ENCODE measurements at regions not wholly inside any gene's neighbourhood (a gene's known extent, or its start where the extent isn't known, plus 50 kb on each side); places are given as distances from the start of the nearest gene placed in this dataset.

DNA sequence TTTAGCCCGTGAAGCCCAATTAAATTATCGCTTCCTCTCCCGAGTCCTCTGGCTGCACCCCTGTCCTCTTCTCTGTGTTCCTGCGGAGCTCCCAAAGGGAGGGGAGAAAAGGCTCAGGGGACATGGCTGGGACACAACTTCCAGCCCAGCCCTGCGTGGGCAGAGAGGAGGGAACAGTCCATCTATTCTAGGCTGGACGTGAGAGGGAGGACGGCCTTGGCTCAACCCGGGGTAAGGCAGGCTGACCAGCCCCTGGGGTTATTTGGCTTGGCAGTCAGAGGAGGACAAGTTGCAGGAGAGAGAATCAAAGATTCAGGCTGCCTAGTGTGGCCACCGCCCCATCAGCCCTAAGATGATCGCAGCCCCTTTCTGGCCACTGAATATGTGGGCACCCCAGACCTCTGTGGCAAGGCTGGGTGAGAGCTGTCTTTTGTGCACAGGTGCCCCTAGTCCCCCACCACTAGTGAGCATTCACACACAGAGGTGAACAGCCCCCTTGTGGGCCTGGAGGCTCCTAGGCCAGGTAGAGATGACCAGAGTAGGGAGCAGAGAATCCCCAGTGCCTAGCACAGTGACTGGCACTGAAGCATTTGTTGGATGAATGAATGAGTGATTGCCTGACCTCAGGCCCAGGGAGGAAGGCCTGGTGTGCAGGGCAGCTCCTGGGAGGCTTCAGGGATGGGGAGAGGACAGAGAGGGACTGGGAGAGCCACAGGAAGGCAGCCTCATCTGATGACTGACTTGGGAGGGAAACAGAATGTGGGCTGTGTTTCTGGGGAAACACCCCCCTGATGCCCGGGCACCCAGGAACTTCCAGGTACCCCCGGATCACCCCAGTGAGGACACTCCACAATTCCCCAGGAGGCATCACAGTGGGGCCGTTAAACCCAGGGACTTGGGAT is 133.9 kb downstream of the C9orf50 start:
- DNase-seq, result no peak

DNA sequence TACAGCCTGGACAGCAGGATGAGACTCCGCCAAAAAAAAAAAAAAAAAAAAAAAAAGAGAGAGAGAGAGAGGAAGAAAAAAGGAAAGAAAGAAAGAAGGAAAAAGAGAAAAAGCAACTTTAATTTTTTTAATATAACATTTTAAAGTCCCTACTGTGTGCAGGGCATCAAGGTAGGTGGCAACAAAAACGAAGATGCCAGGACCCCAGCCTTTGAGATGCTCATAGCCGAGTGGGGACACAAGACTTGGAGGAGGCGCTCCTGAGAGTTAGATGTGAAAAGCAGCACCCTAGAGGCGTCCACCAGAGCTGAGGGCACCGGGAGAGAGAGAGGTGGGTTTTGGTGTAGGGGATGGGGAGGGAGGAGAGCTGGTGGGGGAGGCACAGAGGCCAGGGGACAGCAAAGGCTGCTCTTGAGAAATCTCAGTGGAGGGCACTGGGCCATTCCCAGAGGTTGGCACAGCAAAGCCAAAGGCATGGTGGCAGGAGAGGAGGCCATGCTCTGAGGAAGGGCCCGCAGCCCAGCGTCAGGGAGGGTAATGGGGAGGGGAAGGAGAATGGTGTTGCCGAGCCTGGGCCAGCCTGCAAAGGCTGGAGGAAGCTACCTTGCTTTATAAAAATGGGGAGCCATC is 135.6 kb downstream of the C9orf50 start:
- no peak for DNase-seq

DNA sequence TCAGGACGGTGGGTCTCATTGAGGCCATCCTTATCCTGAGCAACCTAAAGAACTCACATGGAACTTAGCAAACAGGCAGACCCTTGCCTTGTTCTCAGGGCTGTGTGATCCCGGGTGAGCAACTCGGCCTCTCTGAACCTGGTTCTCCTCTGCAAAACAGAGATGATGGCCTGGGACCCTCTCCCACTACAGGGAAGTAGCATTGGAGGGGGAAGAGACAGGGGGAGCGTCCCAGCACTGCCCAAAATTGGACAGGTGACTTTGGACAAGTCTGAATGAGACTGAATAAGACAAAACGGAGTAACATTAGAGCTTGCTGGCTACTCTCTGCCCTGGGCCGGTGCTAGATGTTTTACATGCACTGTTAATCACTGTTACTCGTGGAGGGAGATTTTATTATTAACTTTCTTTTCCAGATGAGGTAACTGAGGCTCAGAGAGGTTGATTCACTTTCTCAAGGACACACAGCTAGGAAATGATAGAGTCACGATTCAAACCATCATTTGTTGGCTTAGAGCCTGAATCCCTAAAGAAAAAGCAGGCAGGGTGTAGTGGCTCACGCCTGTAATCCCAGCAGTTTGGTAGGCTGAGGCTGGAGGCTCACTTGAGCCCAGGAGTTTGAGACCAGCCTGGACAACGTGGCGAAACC is 136.4 kb downstream of the C9orf50 start:
- DNase-seq, result no peak

DNA sequence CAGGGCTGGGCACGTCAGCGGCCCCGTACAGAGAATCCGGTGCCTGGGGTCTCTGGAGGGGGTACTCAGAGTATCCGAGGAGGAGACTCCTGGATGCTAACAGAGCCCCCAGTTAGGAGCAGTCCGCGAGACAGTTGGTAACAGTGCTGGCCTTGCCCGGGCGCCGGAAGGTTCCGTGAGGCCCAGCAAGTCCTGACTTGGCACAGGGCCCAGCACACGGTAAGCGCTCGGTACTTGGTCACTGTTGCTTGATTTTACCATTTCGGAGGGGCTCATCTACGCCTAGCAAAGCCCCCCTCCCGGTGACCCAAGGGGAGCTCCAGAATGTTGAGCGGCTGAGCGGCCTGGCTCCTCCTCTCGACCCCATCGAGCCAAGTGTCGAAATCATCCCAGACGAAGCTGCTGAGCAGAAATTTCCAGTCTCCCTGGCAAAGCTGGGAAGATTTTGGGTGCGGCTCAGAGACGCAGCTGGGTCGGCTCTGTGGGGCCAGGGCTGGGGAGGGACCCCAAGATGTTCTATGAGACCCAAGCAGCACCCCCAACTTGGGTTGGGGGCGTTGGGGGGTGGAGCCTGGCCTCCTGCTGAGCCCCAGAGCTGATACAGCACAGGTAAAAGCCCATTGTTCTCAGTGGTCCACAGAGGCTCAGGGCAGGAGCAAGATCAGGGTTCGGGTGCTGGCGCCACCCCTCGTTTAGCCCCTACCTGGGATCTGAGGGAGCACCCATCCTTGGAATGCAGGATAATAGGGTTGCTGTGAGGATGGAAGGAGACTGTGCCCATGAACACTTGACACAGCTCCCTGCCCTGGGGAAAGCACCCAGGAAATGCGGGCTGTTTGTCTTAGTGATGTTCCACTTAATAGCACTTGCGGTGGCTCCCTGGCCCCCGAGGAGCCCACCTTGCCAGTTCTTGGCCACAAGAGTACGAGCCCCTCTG is 137.2 kb downstream of the C9orf50 start:
- peak; percentile 86 for DNase-seq

DNA sequence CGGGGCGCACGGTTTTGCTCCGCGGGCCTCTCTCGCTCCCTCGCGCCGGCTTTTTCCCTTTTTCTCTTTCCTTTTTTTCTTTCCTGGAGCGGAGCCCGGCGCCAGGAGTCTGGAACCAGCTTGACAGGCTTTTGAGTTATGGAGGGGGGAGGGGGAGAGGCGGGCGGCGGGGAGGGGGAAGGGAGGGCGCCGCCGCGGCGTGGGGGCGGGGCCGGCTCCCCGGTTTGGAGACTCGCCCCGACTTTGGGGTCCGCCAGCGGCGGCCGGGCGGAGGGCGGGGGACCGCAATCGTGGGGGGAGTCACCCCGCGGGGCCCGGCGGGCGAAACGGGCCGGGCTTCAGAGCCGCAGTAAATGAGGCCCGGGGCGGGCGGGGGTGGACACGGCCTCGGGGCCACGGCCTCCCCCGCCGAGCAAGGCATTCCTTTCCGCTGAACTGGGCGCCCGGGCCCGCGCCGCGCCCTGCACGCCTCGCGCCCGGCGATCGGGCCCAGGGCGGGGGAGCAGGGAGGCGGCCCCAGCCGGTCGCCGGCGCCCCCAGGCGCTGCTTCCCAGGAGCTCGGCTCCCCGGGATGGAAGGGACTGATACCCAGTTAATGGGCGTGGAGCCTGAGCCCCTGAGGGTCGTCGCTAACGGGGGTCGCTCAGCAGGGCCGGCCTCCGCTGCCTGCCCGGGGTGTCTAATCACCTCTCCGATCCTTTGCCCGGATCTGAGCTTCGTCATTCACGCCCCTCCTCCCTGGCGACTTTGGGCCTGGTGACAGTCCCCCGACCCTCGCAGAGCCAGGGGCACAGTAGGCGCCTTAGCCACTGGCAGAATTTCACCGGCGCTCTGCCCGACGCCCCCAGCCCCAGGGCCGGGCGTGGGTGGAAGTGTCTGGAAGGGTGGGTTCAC is 138.1 kb downstream of the C9orf50 start:
- peak; percentile 92 for DNase-seq

DNA sequence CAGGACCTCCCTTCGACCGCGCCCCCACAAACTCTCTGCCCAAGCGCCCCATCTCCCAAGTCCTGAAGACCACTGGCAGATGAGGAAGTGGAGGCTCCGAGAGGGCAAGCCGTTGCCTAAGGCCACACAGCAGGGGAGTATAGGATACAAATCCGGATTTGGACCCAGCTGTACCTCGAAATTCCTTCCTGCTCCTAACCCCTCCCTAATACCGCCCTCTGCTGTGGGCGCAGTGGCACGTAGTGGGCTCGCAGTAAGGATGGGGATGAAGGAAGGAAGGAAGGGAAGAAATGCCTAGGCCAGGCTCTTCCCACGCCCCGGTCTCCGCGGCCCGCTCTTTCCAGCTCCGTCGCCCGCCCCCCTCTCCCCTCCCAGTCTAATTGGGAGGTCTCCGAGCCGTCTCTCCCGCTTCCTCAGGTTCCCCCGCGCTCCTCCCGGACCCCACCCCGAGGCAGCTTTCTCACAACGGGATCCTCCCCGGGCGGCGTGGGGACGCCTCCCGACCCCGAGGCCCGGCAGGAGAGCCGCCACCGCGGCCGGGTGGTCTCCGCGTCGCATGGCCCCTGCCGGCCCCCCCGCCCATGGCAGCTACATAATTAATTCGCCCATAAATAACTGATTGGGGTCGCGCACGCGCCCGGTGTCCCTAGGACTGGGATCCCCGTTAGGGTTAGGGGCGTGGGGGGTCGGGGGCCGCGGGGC is 138.9 kb downstream of the C9orf50 start:
- peak; percentile 54 for DNase-seq

DNA sequence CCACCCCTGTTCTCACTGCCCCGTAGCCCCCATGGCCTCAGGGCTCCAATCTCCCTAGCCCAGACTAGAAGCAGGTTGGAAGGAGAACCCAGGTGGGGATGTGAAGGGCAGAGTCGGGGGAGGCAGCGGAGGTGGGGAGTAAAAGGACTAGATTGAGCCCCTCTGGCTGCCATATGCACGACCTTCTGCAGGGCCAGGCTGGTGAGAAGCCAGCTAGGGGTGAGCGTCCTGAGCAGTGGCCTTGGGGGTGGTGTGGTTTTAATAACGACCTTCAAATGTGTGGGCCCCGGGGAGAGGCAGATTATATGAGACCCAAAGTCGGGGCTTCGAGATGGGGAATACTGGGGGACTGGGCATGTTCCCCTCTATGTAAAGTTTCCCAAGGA is 139.5 kb downstream of the C9orf50 start:
- no peak for DNase-seq

DNA sequence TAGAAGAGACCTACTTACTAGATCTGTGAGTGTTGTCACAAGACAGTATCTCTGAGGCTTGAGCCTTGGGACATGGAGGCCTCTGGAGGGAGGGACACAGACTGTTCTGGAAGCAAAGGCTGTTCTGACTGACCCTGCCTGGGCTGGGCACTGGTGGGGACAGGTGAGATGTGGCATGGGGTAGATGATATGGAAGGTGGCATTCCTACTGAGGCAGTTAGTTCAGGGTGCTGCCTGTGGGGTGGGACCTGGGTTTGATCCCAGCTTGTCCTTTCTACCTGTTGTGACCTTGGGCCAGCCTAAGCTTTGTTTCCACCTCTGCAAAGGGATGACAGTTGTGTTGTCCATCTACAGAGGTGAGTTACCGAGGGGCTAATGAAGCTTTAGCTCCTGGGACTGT is 140.2 kb downstream of the C9orf50 start:
- no peak for DNase-seq

DNA sequence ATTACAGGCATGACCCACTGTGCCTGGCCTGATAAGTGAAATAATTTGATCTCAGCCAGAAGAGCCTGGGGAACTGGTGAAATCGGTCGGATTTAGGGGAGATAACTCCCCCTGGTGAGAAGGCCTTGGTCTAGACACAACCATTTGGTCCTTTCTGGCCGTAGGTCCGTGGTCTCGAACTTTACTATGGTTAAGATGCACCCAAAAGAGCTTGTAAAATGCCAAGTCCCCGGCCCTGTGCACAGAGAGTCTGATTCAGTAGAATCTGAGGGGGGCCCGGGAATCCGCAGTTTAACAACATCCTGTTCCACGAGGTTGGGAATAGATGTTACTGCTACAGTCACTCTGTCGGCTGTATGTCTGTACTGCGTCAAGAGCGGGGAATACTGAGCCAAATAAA is 140.7 kb downstream of the C9orf50 start:
- no peak for DNase-seq

DNA sequence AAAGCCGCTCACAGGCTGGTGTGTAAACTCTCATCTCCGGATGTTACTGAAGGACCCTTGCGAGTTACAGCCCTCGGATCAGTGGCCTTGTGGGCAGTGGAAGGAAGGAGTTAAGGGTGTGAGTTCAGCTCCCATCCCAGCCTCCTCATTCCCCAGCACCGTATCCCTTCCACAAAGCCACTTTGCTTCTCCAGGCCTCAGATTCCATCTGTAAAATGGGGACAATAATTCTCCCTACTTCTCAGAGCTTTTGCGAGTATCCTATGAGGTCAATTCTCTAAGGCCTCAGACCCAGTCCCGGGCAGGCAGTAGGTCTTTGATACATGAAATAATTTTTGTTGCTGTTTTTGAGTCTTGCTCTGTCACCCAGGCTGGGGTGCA is 141.3 kb downstream of the C9orf50 start:
- no peak for DNase-seq

DNA sequence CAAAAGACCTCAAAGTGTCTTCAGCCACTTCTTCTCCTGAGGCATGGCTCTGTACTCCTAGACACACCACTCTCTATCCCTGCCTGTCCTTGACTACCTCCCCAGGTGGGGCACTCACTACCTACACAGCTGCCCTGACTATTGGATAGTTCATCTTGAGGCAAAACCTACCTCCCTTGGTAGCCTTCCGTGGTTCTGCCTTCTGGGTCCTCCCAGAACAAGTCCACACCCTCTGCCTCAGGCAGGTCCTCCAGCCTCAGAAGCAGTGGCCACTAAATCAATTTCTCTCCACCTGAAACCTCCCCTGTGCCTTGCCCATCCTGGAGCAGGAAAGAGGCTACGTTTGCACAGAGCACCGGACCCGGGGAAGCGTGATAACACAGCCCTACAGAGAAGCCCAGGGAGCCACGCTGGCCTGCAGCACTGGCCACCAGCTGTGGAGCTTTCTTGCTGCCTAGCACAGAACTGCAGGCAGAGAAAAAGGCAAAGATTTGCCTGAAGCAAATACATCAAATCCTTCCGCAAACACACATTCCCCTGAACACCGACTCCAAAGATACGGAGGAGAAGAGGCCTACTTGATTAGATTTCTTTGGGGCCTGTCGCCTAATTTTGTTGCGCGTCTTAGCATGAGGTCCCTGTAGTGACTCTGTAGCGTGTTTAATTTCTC is 141.8 kb downstream of the C9orf50 start:
- no peak for DNase-seq

DNA sequence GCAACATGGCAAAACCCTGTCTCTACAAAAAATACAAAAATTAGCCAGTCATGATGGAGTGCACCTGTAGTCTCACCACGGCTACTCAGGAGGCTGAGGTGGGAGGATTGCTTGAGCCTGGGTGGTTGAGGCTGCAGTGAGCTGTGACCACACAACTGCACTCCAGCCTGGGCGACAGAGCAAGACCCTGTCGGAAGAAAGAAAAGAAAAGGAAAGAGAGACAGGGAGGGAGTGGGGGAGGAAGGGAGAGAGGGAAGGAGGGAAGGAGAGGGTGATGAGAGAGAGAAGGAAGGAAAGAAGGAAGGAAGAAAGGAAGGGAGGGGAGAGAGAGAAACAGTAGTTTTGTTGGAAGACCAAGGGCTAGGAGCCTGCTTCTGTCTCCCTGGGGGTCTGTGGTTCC is 142.4 kb downstream of the C9orf50 start:
- DNase-seq, result no peak

DNA sequence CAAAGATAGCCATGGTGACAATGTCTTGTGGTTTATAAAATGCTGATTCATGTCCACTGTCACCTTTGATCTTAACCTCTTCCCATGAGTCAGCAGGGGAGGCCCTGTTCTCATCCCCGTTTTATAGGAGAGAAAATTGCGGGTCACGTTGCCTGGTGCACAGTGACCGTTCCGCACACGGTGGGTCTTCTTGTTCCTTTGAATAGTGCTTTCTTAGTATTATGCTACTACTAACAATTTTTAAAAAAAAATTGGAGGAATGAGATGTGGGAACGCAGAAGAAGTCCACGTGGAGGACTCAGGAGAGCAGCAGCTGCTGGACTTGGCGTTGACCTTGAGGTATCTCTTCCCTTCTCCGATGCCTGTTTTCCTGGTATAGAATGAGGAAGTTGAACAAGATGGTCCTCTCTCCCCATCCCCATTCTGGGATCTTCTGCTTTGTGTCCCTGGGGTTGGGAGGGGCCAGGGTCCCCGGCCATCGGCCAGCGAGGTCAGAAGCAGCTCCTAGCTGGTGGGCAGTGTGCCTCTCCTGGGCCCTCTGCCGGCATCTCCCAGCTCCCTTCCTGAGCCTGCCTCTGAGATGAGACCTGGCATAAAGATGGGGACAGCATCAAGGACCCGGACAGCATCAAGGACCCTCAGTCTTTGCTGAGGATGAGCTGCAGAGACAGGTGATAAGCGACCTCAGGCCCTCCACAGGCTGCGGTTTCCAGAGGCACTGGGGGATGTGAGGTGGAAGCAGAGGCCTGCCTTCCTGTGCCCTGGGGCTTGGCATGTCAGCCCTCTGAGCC is 143.9 kb downstream of the C9orf50 start:
- DNase-seq, result no peak

DNA sequence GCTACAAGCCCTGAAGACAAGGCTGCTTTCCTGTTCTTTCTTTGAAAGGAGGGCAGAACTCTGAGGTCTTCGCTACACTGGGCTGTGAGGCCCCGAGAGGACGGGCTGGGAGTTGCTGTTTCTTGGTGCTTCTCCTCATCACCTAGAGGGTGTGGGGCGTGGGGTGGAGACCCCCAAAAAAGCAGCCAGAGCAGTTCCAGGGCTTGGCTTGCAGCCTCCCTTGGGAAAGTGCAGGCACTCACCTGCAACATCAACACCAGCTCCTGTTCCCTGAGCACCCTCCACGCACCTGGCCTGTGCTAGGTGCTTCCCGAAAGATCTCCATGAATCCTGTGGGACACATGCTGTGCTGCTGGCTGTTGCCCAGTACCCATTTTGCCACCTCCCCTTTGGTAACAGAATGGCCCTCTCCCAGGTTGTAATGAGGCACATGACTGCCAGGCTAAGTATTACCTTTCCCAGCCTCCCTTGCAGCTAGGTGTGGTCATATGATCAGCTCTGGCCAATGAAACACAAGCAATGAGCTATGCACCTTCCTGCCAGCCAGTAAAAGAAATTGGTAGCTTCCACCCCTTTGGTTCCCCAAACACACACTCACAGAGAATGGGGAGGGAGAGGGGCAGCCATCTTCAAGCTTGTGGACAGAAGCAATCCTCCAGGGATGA is 146.0 kb downstream of the C9orf50 start:
- no peak for DNase-seq

DNA sequence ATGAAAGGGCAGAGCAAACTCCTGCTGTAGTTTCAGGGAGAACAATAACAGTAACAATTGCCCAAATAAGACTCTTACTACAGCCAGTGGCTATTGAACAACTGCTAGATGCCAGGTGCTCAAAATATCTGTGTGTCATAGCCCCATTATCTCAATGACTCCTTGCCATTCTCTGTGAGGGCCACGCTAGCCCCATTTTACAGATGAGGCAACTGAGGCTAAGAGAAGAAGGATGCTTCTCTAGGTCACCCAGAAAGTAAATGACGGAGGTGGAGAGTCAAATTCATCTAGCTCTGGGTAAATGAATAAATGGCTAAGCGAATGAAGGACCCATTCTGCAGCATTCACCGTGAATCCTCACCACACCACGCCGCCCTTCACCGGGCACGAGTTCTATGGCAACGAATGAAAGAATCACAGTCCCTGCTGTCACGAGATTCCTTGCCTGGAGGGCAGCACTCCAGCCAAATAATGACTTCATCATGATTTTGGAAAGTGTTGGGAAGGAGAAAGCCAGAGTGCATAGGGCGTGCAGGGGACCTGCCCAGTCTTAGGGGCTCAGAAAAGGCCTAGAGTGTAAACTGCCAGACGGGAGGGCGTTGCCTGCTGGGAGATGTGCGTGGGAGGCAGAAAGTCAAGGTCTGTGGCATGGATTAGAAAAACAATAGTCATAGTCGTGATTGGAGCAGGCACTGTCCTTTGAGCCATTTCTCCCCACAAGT is 147.2 kb downstream of the C9orf50 start:
- DNase-seq, result no peak

DNA sequence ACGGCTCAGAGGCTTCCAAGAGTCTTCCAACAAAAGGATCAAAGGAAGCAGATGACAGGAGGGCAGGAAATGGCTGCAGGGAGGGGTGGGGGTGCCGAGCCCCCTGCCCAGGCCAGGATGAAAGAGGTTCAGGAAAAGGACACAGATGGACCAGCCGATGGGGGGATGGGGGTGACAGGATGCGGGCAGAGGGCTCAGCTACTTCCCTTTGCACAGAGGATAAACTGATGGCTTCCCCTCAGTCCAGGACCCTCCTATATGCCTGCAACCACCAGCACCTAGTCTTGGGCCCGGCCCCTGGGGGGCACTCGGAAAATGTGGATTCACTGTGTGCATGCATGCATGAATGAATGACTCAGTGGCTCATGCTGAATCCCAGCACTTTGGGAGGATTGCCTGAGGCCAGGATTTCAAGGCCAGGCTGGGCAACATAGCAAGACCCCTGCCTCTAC is 148.2 kb downstream of the C9orf50 start:
- DNase-seq, result no peak

DNA sequence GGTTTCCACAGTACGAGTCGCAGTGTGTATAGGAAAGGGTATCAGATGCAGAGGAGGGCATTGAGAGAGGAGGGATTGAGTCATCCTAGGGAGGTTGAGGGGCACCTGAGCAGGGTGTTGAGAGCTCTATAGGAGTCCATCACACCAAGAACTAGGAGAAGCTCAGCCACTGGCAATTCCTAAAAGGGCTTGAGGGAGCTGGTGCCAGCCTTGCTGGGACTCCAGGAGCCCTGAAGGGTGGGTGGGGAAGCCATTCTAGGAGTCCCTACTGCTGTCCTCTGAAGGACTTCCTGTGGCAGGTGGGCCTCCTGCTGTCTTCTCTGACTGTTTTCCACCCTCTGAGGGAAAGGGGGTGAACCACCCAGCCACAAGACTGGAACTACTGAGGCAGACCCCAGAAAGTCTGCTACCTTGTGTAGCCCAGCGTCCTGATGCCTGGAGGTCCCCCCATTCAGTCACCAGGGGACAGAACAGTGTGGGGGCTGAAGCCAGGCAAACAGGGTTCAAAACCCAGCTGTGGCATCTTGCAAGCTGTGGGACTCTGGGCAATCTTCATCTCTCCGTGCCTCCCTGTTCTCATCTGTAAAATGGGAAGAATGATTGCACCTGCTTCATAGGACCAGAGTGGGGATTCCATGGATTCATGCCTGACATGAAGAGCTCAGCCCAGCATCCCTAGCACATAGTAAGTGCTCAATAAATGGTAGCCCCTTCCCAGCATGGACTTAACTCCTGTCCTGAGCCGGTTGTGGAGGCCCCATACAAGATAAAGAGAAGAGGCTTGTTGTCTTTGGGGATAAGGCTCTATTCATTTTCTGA is 149.5 kb downstream of the C9orf50 start:
- DNase-seq, result no peak

DNA sequence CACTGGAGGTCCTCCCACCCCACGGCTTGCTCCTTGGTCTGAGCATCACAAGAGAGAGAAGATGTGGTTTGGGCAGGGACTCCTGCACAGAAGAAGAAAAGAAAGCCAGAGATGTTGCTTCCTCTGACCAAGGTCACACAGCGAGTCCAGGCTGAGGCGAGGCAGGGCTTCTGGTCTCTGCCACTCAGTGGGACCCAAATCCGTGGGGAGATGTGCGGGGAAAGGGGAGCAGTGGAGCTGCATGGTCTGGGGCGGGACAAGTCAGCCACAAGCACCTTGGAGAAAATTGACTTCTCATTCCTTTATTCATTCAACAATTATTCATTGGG is 150.9 kb downstream of the C9orf50 start:
- no peak for DNase-seq
